Stimulated activated CD4-positive, alpha-beta T cell treated with anti-CD3 and anti-CD28 coated beads, Interleukin-15, amount 100 ng/mL, for 48 hours (primary cell): ENCODE measurements at regions not wholly inside any gene's neighbourhood (a gene's known extent, or its start where the extent isn't known, plus 50 kb on each side); places are given as distances from the start of the nearest gene placed in this dataset.

Experiments used
- DNase-seq, 2 donors: peaks; one replicate each; pipeline ENCODE4 v3.0.0-alpha.2; 2020; ENCODE audit warnings: low read depth in 2 of 2

DNA sequence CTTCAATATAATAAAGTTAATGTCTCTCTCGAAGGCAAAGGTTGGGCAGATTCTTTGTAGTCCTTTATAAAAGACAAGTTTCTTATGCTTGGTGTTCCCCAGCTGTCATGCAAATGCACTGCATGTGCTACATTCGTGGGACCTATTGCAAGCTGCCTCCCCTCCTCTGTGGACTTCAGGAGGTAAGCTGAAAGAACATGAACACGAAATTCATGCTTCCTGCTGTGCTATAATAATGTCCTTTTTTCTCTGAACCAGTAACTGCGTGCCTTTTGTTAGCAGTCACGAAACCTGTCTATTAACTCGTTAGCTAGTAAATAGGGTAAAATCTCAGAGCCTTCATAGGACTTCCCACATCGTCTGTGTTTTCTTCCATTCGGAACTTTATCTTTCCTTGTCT lies 363.5 kb downstream of the CDH9 start:
- no peak for DNase-seq

DNA sequence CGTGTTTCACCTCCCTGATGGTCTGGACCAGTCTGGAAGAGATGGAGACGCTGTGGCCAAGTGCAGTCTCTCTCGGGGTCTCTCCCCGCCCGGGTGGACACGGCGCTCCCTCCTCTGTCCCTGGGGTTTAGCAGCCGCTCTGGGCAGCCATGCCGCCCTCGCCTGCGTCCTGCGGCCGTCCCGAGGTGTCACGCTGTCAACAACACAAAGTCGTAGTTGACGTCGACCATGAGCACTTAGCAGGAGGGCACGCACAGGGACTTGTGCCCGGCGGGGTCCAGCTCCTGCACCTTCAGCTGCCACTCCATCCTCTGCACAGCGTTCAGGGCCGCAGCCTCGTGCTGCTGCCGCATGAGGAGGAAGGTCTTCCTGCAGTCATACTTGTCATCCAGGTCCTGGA lies 368.9 kb downstream of the CDH9 start:
- no peak for DNase-seq

DNA sequence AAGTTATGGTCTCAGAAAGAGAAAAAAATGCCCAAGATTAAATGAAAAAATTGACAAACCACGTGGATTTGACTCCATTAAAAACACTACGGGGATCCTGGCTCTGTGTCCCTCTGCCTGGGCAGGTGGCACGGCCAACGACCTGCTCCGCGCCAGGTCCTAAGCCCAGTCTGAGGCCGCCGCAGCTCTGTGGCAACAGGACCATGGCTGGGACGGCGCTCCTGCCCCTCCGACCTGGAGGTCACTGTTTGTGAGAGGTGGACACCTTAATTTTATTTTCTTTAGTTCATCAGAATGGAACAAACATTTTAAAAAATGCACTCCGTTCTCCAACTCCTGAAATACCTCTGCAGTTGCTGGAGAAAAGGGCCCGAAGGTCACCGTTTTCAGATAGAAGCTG lies 369.4 kb downstream of the CDH9 start:
- no peak for DNase-seq

DNA sequence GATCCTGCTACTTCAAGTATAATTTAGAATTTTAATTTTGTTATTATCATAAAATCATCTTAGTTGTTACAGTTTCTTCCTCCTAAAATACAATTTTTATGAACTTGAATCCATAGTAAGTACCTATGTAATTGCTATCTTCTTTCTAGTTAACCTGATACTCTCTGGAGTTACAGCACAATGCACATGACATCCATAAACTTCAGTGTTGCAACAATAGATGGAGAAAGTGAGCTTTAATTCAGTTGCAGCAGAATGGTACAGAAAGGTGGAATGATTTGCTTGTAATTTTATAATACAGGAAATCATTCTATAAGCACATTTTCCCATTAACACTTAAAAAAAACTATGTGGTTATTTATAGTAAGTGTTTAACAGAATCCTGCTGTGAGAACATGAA lies 372.0 kb downstream of the CDH9 start:
- DNase-seq: no peak

DNA sequence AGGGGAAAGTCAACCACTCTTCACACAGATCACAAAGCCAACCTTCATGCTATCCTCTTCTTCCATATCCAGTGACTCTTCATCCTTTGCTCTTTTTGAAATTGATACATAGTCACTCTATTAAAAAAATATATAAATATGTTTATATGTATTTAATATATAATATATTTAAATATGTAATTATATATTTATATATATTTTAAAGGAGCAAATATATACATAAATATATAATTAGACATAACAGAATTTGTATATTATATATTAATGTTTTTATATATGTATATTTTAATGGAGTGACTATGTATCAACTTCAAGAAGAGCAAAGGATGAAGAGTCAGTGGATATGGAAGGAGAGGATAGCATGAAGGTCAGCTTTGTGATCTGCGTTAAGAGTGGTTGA lies 374.9 kb downstream of the CDH9 start:
- DNase-seq: no peak

DNA sequence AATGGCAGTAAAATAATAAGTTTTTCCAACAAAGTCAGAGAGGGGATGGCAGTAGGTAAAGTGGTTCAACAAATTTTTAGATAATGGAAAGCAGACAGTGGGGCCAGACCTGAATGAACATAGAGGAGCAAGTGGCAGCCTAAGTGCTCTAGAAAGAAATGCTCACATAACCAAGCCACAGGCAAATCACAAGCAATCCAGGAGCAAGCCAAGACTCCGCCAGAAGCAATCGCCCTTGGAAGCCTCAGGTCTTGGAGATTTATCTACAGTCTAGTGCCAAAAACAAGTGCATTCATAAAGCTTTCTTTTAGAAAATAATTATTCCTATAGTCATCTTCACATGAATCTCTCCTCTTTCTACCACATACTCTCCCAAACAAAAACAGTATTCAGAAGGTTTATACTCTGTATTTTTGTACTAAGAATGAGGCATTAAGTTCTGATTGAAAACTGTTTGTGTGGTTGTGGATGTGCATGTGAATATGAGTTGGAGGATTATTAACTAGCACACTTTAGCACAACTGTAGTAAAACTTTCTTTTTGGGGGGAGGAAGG lies 375.5 kb downstream of the CDH9 start:
- no peak for DNase-seq

DNA sequence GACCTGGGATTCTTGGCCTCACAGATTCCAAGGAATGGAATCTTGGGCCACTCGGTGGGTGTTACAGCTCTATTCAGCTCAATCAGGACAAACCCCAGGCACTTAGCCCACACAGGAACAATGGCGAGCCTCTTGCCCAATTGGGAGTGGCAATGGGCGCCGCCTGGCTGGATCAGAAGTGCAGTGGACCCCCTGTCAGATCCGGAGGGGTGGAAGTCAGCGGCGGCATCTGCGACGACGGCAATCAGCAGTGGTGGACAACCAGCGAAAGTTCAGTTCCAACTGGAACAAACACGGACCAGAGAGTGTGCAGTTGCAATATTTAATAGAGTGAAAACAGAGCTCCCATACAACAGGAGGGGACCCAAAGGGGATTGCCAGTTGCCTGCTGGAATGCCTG lies 378.3 kb downstream of the CDH9 start:
- DNase-seq: no peak

DNA sequence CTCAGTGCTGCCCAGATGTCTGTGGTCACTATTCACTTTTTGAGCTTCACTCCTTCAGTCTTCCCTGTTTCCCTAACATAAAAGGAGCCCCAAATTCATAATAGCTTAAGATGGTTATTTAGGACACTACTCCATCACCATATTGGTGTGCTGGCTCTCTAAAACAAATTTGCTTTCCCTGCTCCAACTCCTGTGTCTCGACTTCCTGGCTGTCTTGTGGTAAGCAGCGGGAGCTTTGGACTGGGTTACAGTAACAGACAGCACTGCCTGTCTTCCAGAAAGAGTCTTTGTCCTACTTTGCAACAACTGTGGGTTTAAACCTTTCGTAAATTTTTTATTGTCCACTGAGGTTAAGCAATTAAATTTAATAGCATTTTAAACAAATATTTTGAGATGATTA lies 389.4 kb downstream of the CDH9 start:
- no peak for DNase-seq

DNA sequence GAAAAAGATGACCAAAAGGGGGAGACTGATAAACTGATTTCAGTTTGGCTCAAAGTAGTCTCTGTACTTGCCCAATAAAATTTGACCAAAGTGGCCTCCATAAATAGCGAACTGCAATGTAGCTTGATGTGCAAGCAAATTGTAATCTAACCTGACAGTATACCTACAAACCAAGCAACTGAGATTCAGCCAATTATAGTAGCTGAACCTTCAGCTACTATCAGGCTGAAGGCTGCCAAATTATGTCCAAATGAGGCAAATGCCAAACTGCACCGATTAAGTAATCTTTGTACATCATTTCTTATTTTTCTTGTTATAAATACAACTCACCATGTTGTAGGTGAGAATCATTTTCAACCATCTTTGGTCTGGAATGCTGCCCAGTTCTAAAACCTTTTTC lies 390.6 kb downstream of the CDH9 start:
- no peak for DNase-seq

DNA sequence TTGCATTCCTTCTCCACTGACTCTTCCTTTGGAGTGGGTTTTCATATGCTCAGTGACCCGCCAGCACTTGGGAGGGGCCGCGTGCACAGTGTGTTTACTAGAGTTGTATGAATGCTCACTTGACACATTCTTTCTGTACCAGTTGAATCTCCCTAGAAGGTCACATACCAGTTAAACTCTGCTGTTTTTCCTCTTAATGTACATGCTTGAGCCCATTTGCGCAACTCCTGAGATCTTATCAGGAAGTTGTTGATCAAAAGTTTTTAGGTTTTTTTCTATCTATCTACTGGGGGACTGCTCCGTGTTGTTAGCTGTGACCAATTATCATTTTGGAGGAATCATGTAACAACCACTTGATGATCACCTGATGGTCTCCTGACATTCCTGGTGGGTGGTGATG lies 392.7 kb downstream of the CDH9 start:
- DNase-seq: no peak

DNA sequence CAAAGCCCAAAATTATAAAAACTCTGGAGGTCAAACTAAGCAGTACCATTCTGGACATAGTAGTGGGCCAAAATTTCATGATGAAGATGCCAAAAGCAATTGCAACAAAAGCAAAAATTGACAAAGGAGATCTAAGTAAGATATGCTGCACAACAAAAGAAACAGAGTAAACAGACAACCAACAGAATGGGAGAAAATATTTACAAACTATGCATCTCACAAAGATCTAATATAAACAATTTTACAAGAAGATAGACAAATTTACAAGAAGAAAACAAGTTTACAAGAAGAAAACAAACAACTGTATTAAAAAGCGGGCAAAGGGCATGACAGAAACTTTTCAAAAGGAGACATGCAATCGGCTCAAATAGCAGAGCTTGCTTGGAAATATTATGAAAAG lies 396.9 kb downstream of the CDH9 start:
- no peak for DNase-seq

DNA sequence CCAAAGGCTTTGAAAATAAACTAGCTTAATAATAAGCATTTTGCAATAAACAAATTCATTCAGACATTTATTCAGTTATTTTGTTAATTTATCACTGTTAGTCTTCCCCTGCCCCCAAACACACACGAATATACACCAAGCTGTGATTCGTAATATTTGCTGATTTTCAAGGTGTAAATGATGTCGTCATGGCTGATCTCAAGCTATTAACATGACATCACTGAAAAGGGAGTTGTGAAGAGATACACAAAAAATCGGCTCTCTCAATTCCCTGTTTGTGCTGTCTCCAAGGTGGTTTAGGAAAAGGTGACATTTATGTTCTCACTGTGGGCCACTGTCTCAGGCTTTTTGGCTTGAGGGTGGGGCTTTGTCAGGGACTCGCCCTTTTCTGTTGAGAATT lies 413.3 kb downstream of the CDH9 start:
- DNase-seq: no peak

DNA sequence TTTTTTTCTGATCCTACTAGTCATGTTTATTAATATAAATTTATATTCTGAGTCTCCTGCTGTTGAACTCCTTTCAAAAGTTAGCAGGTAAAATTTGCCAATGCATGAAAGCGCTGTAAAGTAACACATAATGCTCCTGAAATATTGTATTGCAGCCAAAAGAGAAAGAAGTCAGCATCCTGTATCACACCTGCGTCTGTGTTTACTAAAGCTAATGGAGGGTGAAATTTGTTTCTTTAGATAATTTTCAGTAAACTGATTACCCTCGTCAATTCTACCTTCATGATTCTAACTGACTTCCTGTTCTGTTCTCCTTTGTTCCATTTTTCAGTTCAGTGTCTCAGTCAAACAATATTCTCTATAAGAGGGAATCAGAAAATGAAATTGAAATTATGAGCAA lies 415.4 kb downstream of the CDH9 start:
- no peak for DNase-seq

DNA sequence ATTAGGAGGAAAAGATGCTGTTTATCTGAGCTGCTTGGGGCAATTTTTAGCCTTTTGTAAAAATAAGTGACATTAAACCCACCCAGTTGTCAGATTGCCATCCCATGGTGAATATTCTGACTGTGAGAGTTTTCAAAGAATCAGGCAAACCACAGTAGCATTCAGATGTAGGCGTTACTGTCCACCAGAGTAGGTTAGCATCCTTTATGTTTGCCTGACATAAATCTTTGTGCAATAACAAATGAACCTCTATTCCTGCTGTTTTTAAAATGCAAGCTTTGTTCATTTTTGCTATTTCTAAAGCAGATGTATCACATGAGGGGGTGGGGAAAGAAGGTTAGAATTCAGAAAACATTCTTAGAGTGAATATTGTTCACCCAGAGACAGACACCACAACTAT lies 427.8 kb downstream of the CDH9 start:
- DNase-seq: no peak

DNA sequence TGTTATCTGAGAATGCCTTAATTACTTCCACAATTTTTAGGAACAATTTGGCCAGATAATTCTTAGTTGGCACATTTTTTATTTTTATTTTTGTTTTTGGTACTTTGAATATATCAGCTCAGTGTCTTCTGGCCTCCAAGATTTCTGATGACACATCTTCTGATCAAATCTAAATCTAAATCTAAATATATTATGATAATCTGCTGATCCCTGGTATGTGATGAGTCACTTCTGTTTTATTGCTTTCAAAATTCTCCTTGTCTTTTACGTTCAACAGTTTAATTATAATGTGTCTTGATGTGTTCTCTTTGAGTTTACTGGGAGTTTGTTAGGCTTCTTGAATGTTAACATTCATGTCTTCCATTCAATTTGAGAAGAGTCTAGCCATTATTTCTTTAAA lies 436.8 kb downstream of the CDH9 start:
- DNase-seq: no peak

DNA sequence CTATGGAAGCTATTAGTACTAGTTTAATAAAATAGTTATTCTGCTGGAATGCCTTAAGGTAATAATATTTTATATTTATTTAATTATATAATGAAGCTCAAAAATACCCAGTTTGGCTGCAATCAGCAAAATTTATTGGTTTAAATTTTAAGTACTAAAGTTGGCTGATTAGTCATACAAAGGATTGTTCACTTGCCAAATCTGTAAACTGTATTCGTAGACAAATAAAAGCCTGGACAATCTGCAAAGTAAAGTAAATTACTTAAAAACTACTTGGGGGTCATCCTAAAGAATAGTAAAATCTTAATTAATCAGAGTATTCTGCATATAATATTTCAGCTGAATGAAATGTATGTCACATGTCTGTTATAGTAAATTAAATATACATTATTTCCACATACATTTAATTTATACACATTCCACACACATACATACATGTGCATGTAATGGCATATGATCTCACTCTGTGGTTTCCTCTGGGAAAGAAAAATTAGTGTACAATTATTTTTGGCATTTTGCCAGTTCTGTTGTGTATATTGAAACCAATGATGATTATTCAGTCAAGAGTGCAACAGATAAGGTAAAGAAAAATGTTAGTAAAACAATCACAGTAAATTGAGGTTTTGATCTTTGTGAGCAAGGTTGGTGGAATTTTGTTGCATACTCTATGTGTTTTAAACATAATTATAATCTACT lies 455.9 kb downstream of the CDH9 start:
- no peak for DNase-seq

DNA sequence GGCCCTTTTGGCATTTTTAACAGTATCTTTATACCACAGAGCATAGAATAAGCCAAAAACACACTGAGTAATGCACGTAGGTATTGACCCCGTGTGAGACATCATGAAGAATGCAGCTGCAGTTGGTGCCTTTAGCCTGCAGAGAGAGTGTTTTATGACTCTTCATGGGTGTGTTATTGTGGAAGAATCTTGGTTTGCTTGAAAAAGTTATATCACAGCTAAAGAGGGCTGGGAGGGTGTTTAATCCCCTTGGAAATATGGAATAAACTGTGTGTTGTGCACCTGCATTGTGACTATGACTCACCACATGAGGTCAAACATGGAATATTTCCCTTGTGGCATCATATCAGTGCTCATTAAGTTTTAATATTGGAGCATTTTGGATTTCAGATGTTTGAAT lies 458.7 kb downstream of the CDH9 start:
- DNase-seq: no peak

DNA sequence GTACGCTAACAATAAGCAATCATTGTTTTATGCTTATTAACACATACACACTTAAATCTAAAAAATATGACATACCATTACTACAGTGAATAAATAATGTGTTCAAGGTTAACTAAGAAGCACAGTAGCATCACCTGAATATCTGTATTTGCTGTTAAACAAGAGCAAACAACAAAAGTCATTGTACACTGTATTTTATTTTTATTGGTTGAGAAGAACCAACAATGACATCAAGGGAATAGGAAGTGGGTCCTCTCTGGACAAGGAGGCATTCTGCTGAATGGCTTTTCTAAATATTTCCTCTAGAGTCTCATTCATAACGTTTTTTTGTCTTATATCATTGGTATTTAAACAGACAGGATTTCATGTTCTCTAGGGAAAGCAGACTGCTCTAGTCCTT lies 460.4 kb downstream of the CDH9 start:
- DNase-seq: no peak

DNA sequence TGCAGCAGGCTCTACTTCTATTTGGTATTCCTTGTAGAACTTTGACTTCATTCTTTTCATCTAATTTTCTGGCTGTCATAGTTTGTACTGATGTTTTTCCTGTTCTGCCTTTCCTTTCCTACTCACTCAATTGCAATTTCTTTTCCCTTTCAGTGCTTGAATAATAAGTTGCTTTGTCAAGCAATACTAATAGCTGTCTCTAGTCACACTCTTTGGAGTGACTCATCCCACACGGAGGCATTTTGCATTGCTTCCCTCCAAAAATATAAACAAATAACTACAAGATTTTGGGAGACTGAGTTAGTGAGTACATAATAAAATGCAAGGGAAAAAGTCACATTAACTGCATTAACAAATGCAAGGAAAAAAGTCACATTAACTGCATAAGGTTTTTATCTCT lies 465.9 kb downstream of the CDH9 start:
- DNase-seq: no peak

DNA sequence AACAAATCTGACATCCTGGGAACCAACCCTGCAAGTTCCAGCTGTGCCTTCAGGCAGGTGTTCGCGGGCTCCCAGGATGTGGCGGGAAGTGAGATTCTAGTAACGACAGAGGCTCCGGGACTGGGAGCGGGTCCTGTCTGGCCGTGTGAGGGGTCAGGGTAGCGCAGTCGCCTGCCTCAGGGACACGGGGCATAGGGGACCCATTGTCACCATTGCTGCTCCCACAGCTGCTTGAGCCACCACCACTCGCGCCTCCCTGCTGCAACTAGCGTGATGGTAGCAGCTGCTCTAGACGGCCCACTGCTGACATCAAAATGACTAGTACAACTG lies 468.5 kb downstream of the CDH9 start:
- no peak for DNase-seq

DNA sequence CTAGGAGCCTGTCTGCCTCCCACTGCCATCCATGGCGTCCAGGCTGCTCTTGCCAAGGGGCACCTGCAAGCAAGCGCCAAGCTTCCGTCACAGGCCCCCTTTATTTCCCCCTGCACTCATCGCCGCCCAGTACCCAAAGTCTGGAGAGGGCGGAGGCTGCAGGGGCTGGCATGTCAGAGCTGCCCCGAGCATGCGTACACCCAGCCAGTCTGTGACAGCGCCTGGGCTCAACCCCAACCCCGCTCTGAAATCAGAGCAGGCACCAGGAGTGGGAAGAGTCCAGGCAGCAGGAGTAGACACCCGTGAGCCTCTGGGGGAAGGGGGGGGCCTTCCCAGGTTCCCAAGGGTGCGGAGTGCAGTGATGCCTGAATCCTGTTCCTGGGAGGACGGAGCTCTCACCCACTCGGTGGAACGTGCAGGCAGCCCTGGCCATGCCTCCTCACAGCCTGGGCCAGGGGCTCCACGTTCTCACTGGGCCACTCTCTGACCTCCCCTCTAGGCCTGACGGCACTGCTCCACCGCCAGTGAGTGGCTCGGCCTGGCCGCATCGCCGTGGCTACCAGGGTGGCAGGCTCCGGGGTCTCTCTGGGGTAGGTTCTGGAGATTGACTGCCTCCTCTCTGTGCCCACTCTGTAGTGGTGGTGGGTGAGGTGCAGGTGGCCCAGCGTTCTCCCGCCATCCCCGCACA lies 469.0 kb downstream of the CDH9 start:
- DNase-seq: no peak

DNA sequence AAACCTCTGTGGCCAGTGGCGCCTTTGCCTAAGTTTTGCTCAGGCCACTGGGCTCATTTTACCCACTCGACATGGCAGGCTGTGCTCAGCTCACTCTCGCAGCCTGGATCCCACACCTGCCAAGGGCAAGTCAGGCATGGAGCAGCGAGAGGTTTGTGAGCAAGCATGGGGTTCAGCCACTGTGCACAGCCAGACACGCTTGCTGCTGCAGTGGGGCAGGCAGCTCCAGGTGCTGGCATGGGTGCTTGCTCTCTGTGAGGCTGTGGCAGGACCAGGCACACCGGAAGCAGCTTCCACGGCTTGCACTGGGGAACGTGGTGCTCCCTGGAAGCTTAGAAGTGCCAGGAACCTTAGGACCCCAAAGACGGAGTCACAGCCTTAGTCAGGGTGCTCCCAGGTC lies 470.1 kb downstream of the CDH9 start:
- DNase-seq: no peak

DNA sequence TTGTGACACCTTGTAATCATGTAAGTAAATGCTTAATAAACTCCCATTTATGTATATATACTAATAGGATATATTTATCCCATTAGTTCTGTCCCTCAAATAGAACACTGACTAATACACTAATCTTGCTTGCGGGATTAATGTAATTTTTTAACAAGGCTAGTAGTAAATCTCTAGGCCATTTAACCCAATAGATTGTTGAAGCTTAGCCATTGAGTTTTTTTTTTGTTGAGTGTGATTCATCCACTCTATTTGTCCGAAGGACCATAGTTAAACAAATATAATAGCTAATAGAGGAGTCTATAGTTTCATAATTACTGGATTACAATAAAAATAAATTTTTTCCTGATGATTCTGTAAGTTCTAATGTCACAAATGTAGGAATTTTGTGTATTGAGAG lies 474.4 kb downstream of the CDH9 start:
- DNase-seq: no peak

DNA sequence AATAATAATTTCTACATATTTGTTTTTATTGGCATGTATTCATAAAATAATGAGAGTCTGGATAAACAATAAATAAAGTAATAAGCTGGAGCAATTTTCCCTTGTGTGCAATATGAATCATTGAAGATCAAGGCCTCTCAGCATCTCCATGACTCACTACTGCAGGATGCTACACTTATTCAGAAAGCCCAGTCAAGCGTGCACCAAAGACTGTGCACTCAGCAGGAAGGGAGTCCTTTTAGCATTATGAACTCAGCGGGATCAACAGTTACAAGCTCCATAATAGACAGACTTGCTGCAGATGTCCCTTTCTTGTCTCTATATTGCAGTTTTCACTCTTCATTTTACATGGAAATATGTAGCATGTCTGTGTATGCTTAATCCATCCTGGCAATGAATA lies 485.3 kb downstream of the CDH9 start:
- DNase-seq: no peak
